Fibroblast of the aortic adventitia (primary cell): ENCODE measurements at regions not wholly inside any gene's neighbourhood (a gene's known extent, or its start where the extent isn't known, plus 50 kb on each side); places are given as distances from the start of the nearest gene placed in this dataset.
A peak's percentile ranks its signal among the peaks of the same experiment; 100 is the strongest.

Experiments
- DNase-seq: peaks from one replicate; pipeline ENCODE4 v3.0.0-alpha.2; 2010; ENCODE audit warnings: low read depth
- H3K4me3 ChIP-seq: 2 replicates; pipeline ENCODE4 v1.5.1; 2011; ENCODE audit warnings: low read depth, mild to moderate bottlenecking, control low read depth, low read length, moderate library complexity
- CTCF ChIP-seq: IDR thresholded peaks from 2 replicates; pipeline ENCODE4 v1.5.1; 2011; ENCODE audit warnings: mild to moderate bottlenecking, low read length, control low read depth, inconsistent platforms; ENCODE audit not compliant: insufficient read depth

- TF ChIP-seq CTCF: no peak
- no peak overlapping the region for H3K4me3 ChIP-seq
- DNase-seq: no peak
Observed at GRCh38 chr21:35645991-35646390, 414.3 kb downstream of the SETD4 start.

- no peak for TF ChIP-seq CTCF
- H3K4me3 ChIP-seq: no peak overlapping the region
- no peak for DNase-seq
Observed at GRCh38 chr21:35644523-35644922, 415.8 kb downstream of the SETD4 start.

- no peak overlapping the region for H3K4me3 ChIP-seq
- peak; percentile 40 for DNase-seq
- TF ChIP-seq CTCF: no peak
Observed at GRCh38 chr21:35643176-35643575, 417.1 kb downstream of the SETD4 start.

GRCh38 chr21:35641271-35642016 lies 418.9 kb downstream of the SETD4 start:
- no peak for TF ChIP-seq CTCF
- DNase-seq: peak; percentile 66

GRCh38 chr21:35637431-35637830 lies 422.9 kb downstream of the SETD4 start:
- DNase-seq: peak; percentile 83
- no peak overlapping the region for H3K4me3 ChIP-seq
- no peak for TF ChIP-seq CTCF

More at GRCh38 chr21:35641271-35642016, 418.9 kb downstream of the SETD4 start:
- no peak overlapping the region for H3K4me3 ChIP-seq

GRCh38 chr21:35635994-35636393 lies 424.3 kb downstream of the SETD4 start:
- TF ChIP-seq CTCF: no peak

GRCh38 chr21:35635261-35635660 lies 425.1 kb downstream of the SETD4 start:
- peak; percentile 88 for DNase-seq
- TF ChIP-seq CTCF: no peak
- H3K4me3 ChIP-seq: no peak overlapping the region

More at GRCh38 chr21:35635994-35636393, 424.3 kb downstream of the SETD4 start:
- no peak overlapping the region for H3K4me3 ChIP-seq
- no peak for DNase-seq
